LHCN-M2 (cell line): ENCODE measurements at regions not wholly inside any gene's neighbourhood (a gene's known extent, or its start where the extent isn't known, plus 50 kb on each side); places are given as distances from the start of the nearest gene placed in this dataset.

Experiments
- DNase-seq: peaks from one replicate; pipeline ENCODE4 v3.0.0-alpha.2; 2012; ENCODE audit warnings: low read depth

DNA sequence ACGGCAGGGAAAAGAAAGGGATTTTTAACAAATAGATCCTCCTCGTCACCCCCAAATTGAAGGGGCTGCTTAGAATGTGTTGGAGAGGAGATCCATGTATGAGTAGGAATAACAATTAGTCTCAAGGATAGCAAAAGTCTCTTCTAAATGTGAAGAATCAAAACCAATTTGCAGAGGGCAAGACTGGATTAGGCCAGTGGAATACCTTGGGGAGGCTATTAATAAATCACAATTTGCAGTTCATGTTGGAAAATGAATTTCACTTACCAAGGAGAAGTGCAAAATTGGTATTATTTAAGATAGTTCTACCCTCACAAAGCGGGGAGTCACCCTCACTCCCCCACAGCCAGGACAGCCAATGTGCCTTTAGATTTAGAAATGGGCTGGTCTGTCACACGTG, 299.8 kb upstream of the SLC30A5 start:
- no peak for DNase-seq

DNA sequence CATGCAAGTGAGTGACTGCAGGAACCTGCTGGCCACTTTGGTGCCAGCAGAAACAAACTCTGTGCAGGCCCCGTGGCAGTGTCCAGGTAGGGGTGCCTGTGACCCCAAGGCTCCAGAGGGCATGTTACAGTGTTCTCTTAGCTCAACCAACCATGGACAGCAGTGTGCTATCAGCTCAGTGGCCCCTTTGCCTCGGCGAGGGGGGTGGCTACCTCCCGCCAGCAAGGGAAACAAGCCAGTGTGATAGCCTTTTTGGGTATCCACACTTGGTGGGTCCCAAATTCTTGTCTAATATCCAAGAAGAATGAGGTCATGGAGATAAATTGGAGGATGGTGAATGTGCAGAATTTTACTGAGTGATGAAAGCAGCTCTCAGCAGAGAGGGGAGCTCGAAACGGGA, 298.6 kb upstream of the SLC30A5 start:
- DNase-seq: no peak

DNA sequence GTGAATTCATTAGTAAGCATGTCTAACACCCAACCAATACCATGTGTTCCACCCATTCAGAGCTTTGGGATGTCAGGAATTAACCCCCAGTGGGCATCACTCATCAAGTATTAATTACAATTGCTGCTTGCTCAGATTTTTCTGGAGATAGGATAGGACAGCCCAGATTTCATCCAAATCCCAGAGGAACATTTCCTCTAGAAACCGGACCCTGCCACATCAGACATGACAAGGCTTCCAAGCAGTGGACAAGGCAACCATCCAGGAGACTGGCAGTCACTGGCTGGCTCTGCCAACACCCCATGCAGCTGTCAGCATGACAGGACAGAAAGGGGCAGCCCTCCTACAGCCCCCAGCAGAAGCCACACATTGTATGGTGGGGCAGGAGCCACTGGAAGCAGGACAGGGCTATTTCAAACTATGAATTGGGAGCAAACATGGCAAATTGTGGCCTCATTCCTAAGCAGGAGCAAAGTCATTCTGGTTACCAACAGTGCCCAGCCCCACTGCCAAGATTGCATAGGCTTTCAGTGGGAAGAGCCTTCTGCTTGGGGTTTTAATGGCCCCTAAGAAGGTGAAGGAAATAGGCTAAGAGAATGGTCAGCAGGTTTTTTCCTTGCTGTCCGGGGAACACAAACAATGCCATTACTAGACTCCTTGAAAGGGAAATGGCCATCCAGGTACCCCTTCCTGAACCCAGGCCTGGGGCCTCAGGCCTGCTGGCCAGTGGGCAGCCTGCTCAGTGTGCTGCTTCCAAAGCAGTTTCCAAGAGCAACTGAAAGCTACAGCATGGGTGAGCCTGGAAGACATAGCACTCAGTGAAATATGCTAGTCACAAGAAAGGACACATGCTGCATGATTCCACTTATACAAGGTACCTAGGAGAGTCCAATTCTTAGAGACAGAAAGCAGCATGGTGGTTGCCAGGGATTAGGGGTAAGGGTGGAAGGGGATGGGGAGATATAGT, 294.7 kb upstream of the SLC30A5 start:
- peak; percentile 3 for DNase-seq

DNA sequence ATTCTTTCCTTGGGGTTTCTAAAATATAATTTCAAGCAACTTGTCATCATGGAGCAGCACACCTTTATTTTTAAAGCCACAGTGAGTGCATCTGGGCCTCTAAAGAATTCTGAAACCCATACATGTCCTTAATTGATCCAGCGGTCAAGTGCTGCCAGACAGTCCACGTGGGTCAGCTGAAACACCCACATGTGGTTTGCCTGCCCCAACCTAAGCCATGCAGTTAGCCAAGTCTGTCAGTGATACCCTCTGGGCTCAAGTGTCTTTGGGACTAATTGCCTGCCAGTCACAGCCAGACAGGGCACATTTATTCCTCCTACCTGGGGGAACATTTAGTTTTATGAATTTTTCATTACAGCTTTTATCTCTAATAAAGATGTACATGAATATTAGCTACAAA, 291.4 kb upstream of the SLC30A5 start:
- no peak for DNase-seq

DNA sequence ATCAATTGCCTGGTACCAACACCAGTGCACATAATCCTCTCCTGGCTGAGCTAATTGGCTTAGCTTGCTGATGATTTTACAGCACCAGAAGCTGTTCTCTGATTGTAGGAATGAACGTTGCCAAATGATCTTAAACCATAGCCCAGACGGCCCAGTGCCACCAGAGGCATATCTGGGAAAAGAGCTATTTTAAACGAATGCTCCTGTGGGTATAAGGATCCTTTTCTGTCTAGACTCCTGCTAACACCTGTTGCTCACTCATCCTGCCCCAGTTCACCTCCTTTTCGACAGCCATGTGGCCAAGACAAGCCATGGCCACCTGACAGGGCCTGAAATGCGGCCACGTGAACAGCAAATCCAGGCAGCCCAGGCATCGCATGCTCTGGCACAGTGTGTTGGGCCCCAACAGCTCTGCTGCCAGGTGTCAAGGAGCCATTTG, 289.9 kb upstream of the SLC30A5 start:
- DNase-seq: no peak

DNA sequence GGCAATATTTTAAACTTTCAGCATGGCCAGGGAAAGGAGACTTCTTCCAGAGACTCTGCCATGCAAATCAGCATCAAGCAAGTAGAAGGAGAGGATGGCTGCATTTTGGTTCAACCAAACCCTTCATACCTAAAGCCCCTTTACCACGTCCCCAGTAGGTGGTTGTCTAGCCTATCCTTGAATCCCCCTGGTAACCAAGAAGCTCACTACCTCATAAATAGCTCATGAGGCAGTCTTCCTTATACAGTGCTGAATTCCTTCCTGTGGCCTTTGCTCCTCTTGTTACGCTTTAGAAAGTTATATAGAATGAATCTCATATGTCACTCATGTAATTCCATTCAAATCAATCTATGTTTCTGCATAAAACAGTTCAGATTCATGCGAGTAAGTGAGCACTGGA, 289.5 kb upstream of the SLC30A5 start:
- DNase-seq: no peak

DNA sequence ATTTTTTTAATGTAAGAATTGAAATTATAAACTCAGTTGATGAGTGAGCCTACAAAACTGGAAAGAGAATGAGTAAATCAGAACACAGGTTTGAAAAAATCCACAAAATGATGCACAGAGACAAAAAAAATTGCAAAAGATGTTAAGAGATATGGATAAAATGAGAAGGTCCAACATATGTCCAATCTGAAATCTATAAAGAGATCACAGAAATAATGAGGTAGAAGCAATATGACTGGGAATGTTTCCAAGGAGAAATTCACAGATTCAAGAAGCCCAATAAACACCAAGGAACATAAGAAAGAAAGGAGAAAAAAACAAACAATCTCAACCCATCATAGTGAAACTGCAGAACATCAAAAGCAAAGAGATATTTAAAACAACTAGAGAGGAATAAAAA, 288.4 kb upstream of the SLC30A5 start:
- DNase-seq: no peak

DNA sequence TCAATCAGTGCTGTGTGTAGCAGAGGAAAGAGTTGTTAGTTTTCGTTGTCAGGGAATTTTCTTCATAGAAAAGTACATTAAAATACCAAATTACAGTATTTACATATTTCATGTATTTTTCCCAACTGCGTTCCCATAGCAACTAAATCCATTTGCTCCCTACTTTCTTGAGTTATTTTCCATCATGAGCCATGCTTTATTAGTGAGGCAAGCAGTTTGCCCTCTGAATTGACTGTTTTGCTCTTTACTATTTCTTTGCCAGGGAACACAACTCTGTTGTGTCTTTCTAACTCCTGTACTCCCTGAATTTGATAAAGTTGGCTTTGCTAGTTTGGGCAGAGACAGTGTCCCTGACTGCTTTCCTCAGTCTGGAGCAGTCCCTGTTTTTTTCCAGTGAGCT, 276.2 kb upstream of the SLC30A5 start:
- no peak for DNase-seq

DNA sequence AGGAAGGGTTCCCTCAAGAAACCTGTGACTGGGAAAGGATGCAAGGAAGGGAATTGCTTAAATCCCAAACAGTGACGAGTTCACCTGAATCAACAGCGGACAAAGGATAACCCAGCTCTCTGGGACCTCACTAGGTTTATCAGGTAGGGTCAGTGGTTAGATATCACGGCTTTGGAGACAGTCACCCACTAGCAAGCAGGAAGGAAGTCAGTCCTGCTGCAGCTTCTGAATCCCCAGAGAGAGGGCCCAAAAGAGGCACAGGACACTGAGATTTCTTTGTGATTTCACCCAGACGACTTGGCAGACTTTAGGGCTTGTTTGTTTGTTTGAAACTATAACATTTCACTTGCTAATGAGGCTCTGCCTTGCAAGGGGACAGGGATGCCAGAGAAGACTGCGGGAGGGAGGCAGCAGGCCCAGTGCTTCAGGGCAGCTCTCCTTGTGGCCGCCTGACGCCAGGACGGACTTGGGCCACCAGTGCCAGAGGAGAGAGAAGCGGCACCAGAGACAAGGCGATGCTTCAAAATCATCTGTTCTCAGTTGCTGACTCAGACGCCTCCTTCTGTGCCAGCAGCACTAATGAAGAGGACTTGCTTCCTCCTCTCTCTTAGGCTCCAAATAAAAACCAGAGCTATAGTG, 275.6 kb upstream of the SLC30A5 start:
- no peak for DNase-seq

DNA sequence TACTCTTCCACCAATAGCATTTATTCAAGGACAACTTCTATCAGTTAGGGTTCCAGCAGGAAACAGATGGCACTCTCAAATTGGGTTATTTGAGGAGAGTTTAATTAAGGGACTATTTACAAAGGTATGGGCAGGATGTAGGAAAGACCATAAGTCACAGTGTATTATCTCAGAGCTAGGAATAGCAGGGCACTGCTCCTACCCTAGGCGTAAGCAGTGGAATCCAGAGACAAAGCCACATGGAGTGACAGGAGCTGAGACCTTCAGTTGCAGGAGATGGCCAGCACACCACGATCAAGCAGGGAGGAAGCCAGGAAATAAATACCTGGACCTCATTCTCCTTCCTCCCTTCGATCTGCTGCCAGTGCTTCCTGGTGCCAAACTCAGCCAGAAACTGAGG, 274.9 kb upstream of the SLC30A5 start:
- no peak for DNase-seq

DNA sequence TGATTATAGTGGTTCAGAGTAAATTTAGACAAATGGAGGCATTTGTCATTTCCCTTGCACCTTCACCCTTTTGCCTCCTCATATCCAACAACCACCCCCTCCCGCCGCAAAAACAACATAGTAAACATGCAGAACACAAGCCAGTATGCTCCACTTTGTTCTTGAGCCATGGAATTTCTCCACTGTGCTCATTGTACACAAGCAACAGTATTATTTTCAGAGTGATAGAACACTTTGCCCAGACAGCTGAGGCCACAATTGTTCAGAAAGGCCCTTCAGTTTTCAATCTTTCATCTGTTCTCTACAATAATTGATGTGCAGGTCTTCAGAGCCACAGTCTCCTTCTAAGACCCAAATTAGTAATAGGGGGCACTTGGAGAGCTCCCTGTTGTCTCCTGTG, 272.8 kb upstream of the SLC30A5 start:
- DNase-seq: no peak

DNA sequence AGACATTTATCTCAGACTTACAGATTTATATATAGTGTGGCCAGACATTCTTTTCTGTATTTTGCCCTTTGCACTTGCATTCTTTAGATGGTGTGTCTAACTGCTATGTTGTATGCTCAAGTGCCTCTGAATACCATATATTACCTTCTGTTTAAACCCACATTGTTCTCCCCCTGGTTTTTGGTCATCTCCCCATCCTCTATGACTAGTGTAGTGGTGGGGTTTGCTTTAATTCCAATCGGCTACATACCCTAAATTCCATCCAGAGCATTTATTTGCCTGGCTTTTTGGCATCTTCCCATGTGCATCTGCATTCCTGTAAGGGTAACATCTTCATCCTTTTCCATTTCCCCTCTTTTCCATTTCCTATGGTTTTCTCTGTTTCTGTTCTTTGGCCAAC, 271.0 kb upstream of the SLC30A5 start:
- DNase-seq: no peak

DNA sequence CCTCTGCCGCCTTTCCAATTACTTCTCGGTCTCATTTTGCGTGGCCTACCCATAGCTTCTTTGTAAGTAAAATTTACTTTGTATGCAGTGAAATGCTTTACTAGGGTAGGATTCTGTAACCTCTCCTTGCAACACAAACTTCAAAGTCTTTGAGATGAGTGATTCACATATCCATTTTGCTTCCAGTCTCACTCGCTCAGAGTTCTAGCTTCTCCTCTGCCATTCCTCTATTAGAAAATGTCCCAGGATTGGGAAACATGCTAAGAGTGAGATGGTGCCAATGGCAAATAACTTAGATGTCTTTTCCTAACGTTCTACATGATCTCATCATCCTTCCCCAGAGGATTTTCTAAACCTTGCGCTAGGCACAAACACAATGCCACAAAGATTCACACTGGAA, 270.5 kb upstream of the SLC30A5 start:
- DNase-seq: no peak

DNA sequence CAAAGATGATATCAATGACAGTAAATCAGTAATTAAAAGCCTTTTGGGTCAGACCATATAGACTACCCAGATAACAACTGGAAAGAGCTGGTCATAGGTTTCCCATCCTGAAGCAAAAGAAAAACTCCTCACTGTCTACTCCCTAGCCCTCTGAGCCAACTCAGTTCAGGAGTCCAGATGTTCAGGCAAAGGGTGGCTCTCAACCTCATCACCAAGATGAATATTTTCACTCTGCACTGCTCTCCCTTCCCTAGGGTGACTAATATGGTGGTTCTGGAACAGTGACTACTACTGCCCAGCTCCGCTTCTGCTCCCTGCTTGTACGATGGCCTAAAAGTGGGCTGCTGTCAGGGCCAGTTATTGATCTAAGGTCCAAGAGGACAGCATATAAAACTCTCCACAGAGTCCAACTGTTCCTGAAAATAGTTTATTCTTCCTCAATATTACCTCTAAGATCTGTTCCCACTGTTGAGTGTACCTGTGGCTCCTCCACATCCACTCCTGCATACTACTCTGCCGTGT, 263.4 kb upstream of the SLC30A5 start:
- no peak for DNase-seq

DNA sequence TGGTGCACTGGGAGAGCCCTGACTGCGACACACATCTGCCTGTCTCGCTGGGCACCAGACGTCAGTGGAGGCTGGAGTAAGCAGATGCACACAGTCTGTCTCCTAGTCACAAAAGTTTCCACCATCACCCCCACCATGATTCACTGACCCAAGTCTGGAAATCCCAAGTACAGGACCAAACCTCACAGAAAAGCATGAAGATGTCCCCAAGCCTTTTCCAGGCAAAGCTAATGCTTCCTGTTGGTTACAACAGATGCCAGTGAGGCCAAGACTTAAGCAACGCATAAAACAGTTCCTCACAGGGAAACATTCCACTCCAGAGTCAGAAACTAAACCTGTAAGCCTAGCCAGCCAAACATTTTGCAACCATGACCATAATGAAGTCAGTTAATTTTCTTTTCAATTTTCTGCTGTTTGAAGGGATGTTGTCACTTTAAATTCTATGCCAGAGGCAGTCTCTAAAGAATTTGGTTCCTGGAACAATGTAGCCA, 259.3 kb upstream of the SLC30A5 start:
- no peak for DNase-seq

DNA sequence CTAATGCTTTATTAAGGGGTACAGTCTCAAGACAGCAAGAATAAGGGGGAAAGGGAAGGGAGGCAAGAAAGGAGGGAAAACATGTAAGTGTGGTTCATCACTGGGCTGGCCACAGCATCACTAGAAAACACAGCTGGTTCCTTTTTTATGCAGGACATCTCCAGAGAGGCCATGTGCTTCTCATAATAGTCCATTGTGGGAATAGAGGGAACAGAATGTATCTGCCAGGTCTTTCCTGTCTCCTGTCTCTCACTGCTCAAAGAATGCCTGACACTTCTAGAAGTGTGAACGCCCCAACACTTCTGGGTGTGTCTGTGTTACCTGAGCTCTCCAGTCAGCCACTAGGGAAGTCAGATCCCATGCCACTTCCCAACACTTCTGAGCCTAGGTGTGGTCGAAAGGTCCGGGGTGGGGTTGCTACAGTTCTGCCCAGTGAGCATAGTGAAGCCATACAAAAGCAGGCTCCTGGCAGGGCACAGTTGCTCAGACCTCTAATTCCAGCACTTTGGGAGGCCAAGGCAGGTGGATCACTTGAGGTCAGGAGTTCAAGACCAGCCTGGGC, 255.6 kb upstream of the SLC30A5 start:
- no peak for DNase-seq

DNA sequence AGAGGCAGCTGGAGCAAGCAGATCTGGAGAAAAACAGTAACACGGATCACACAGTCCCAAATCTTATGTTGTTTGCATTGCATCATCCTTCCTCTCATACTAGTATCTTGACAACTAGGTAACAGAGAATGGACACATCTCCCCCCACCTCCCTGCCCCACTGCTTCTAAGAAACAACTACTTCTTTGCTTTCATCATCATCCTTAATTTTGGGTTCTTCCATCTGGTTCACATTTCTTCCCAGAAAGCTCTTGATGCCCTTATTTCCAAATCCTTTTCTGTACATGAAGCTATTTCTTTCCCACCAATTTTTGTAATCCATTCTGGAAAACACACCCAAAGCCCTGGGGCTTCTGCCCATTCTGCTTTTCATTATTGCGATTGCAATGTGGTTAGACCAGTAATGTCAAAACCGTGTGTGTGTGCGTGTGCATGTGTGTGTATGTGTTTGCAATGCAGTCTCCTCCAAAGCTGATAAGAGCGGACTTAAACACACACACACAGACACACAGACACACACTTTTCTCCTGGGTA, 254.7 kb upstream of the SLC30A5 start:
- no peak for DNase-seq

DNA sequence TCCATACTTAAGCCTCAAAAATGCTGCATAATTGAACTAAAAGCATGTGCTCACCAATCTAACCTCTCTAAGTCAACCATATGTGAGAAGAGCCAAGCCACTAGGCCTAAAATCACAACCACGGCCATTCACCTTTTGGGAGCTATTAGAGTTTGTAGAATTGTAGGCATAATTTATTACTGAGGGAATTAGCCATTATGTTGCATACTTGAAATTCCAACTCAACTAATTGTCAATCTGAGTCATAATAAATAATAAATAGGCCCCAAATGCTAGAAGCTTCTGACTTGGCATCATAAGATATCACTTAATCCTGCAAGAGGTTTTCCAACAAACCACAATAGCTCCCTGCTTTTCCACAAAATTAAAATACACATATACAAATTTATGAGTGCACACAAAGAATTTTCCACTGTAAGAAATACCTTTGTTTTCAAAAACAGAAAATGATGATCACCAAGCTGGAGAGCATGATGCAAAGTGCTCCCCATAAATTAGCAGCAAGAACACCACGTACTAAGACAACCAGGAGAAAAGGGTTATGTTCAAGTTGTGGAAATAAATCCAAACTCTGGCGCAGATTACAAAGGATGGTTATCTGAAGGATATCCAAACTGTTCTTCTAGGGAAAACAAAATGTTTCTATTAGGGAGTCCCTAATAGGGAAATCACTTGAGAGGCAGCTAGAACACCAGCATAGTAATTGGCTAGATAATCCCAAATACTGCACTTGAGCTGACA, 250.0 kb upstream of the SLC30A5 start:
- peak; percentile 11 for DNase-seq

DNA sequence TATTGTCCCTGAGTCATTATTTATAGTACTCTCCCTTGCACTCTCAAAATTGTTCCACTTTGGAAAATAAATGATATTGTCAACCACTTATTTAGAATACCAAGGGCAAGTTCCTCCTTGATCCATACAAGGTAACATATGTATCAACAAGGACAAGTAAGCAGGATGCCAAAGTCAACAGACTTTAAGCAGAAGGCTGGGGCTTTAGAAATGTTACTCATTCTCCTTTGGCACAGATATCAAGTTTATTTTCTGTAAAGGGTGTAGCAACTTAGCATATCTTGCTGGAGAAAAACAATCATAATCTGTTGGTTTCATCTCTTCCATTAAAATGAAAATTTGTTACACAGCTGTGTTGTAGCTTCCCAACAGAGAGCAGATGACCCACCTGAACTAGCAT, 248.7 kb upstream of the SLC30A5 start:
- peak; percentile 25 for DNase-seq

DNA sequence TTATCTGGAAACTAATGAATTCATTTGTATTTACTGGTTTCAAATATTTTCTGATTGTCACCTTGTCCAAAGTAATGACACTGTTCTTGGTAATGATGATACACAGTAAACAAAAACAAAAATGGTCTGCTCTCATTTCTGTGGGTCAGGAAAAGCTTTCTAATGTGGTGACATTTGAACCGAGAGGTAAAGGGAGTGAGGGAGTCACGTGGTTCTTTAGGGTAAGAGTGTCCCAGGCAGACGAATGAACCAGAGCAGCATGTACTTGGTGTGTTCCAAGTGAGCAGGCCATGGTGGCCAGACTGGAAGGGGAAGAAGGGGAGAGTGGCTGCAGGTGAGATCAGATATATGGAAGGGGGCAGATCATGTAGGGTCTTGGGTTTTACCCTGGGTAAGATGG, 247.0 kb upstream of the SLC30A5 start:
- DNase-seq: no peak

DNA sequence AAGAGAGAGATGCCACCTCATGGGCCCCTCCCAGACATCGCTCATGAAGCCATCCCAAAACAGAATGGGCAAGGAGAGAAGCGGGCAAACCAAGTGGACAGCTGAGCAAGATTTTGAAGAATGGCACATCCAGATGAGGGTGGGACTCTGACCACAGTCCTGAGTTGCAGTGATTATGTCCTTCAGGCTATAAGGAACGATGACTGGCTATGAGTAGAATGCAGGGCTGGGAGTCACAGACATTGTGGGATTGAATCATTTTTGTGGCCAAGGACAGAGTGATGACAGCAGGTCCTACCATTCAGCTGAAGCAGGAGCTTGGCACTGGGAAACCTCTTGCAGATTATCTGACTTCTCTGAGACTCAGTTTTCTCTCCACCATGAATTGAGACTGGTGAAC, 245.7 kb upstream of the SLC30A5 start:
- DNase-seq: peak; percentile 62
